Epithelial cell of proximal tubule (primary cell): ENCODE measurements at regions not wholly inside any gene's neighbourhood (a gene's known extent, or its start where the extent isn't known, plus 50 kb on each side); places are given as distances from the start of the nearest gene placed in this dataset.
A peak's percentile ranks its signal among the peaks of the same experiment; 100 is the strongest.
"Not testable (repeated sequence)": the region's sequence is repeated elsewhere in the genome, so short reads cannot be mapped to it uniquely, and the experiment has no call there.

Source experiments
- DNase-seq: peaks from one replicate; pipeline ENCODE4 v3.0.0-alpha.2; 2011; ENCODE audit warnings: low read depth
- H3K4me3 ChIP-seq: 2 replicates; pipeline ENCODE4 v1.5.1; 2011; ENCODE audit warnings: low read depth, mild to moderate bottlenecking, low read length
- TF ChIP-seq, protein P1 (sequence below): conservative IDR thresholded peaks from 2 replicates; pipeline ENCODE4 v1.5.1; 2012; ENCODE audit warnings: low read depth, mild to moderate bottlenecking, low read length

DNA sequence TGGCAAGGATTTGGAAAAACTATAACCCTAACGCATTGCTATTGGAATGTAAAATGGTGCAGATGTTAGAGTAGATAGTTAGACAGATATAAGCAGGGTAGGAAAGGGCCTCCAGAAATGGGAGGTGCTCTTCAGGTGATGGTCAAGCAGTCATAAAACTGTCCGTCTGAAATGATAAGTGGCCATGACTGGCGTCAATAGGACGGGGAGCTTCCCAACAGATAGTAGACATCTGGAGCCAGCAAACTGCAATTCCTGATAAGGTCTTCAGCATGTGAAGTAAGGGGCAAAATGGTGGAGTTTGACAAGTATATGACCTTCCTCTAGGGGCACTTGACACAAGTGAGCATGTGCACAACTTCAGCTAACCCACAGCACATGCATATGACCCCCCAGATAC, 250.4 kb downstream of the MAGEB5 start:
- TF ChIP-seq, protein P1, sequence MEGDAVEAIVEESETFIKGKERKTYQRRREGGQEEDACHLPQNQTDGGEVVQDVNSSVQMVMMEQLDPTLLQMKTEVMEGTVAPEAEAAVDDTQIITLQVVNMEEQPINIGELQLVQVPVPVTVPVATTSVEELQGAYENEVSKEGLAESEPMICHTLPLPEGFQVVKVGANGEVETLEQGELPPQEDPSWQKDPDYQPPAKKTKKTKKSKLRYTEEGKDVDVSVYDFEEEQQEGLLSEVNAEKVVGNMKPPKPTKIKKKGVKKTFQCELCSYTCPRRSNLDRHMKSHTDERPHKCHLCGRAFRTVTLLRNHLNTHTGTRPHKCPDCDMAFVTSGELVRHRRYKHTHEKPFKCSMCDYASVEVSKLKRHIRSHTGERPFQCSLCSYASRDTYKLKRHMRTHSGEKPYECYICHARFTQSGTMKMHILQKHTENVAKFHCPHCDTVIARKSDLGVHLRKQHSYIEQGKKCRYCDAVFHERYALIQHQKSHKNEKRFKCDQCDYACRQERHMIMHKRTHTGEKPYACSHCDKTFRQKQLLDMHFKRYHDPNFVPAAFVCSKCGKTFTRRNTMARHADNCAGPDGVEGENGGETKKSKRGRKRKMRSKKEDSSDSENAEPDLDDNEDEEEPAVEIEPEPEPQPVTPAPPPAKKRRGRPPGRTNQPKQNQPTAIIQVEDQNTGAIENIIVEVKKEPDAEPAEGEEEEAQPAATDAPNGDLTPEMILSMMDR = no peak
- H3K4me3 ChIP-seq = no peak overlapping the region
- DNase-seq = no peak

GRCh38 chrX:26445288-26445687, 229.3 kb downstream of the MAGEB5 start:
- TF ChIP-seq, protein P1 = no peak
- no peak for DNase-seq
- no peak overlapping the region for H3K4me3 ChIP-seq

GRCh38 chrX:26444417-26444816, 228.4 kb downstream of the MAGEB5 start:
- DNase-seq, H3K4me3 ChIP-seq: not testable (repeated sequence)

GRCh38 chrX:26442340-26442739, 226.4 kb downstream of the MAGEB5 start:
- no peak for DNase-seq
- H3K4me3 ChIP-seq = no peak overlapping the region
- TF ChIP-seq, protein P1 = peak; percentile 61

DNA sequence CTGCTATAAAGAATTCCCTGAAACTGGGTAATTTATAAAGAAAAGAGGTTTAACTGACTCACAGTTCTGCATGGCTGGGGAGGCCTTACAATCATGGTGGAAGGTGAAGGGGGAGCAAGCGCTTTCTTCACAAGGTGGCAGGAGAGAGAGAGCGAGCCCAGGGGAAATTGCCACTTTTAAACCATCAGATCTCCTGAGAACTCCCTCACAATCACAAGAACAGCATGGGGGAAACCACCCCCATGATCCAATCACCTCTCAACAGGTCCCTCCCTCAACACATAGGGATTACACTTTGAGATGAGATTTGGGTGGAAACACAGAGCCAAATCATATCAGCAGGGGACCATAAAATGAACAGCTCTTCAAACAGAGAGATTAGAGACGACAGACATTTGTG, 198.6 kb downstream of the MAGEB5 start:
- DNase-seq = no peak
- TF ChIP-seq, protein P1 = no peak
- H3K4me3 ChIP-seq = no peak overlapping the region

DNA sequence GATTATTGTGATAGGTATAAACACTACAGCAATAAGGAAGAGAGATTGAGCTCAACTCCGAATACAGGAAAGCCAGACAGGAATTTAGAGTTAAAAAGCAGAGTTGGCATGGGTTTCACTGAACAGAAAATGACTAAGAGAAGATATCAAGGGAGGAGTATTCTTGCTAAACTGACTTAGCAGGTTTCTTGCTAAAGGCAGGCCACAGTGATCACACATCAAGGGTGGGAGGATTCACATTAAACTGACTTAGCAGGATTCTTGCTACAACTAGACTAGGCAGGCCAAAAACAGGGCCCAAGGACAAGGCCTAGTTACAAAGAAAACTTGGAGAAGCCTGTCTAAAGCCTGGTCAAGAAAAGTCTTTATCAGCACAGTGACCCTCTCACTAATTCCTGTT, 195.1 kb downstream of the MAGEB5 start:
- TF ChIP-seq, protein P1 = no peak
- no peak overlapping the region for H3K4me3 ChIP-seq

GRCh38 chrX:26409636-26410035, 193.7 kb downstream of the MAGEB5 start:
- H3K4me3 ChIP-seq = no peak overlapping the region
- TF ChIP-seq, protein P1 = no peak
- no peak for DNase-seq

More for the DNA sequence above, 195.1 kb downstream of the MAGEB5 start:
- DNase-seq = no peak

- peak; percentile 31 for DNase-seq
- TF ChIP-seq, protein P1 = no peak
Observed at GRCh38 chrX:26387906-26388305, 171.9 kb downstream of the MAGEB5 start.

More at GRCh38 chrX:26387906-26388305, 171.9 kb downstream of the MAGEB5 start:
- no peak overlapping the region for H3K4me3 ChIP-seq
